Epithelial cell of esophagus (primary cell): ENCODE measurements at regions not wholly inside any gene's neighbourhood (a gene's known extent, or its start where the extent isn't known, plus 50 kb on each side); places are given as distances from the start of the nearest gene placed in this dataset.

Source experiments
- DNase-seq: peaks from one replicate; pipeline ENCODE4 v3.0.0; 2010; ENCODE audit warnings: low read depth
- H3K4me3 ChIP-seq: 2 replicates; pipeline ENCODE4 v1.5.1; 2011; ENCODE audit warnings: mild to moderate bottlenecking, low read length, control low read depth
- TF ChIP-seq, protein P1 (sequence below): IDR thresholded peaks from 2 replicates; pipeline ENCODE4 v1.5.1; 2011; ENCODE audit warnings: low read depth, mild to moderate bottlenecking, low read length, control low read depth, inconsistent platforms; ENCODE audit not compliant: insufficient read depth; ENCODE audit errors: missing control alignments

DNA sequence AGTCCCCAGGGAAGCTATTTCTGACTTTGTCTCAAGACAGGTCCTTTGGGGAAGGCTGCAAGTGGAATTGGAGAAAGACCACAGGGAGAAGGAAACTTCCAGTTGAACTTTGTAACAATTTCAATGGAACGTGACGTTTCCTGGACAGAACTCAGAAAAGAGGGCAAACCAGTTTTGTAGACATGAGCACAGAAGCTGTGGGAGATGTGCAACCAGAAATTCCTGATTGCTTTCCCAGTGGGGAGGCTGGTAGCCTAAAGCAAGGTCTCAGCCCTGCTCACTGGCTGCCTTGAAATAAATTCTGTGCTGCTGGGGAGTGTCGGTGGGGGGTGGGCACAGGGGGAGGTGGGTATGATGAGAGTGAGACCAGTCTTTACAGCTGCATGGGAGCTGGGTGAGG lies 1206.7 kb upstream of the ADGRL2 start:
- DNase-seq = peak; percentile 89
- TF ChIP-seq, protein P1, sequence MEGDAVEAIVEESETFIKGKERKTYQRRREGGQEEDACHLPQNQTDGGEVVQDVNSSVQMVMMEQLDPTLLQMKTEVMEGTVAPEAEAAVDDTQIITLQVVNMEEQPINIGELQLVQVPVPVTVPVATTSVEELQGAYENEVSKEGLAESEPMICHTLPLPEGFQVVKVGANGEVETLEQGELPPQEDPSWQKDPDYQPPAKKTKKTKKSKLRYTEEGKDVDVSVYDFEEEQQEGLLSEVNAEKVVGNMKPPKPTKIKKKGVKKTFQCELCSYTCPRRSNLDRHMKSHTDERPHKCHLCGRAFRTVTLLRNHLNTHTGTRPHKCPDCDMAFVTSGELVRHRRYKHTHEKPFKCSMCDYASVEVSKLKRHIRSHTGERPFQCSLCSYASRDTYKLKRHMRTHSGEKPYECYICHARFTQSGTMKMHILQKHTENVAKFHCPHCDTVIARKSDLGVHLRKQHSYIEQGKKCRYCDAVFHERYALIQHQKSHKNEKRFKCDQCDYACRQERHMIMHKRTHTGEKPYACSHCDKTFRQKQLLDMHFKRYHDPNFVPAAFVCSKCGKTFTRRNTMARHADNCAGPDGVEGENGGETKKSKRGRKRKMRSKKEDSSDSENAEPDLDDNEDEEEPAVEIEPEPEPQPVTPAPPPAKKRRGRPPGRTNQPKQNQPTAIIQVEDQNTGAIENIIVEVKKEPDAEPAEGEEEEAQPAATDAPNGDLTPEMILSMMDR = no peak
- no peak overlapping the region for H3K4me3 ChIP-seq

DNA sequence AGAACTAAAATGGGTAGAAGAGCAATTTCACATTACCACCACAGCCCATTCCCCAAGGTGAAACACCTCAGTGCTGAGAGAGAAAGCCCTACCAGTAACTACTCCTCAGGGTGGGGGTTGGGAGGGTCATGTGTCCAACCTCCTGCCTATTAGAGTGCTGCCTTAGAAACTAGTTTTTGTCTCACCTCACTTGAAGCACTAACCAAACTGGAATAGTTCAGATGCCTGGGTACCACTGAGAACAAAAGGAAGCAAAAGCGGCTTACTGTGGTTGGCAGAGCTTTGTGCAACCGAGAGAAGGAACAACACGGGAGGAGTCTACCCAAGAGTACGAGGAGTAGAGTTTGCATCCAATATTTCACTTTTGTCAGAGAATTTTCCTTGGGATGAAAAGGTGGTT lies 1207.5 kb upstream of the ADGRL2 start:
- no peak for DNase-seq
- TF ChIP-seq, protein P1 = no peak
- H3K4me3 ChIP-seq = no peak overlapping the region

DNA sequence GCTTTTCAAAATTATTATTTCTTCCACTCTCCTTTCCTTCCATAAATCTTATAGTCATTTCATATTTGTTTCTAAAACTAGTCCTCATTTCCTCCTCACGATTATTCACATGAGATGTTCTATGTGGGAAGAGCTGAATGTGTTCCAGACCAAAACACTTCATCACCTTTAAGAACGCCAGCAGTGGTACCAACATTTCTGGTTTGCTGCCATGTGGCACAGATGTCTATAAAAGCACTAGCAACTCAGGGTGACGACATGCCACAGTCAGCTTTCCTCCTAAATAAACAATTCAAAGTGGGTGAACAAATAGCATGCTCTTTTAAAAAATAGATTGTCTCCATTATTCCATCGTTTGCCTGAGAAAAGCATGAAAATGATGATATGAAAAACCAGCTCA lies 1217.8 kb upstream of the ADGRL2 start:
- no peak for DNase-seq

DNA sequence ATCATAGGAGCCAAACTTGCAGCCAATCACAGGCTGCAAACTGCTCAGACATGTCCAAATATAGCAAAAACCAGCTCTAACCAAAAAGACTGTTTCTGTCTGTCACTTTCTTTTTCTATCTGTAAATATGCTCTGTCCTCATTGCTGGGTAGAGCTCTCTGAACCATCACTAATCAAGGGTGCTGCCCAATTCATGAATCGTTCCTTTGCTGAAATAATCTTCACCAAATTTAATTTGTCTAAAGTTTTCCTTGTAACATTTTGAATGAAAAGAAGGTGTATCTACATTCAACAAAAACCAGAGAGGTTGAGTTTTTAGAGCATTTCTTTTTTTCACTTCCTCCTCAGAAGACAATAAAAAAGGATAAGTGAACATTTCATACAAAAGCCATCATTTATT lies 1221.7 kb upstream of the ADGRL2 start:
- TF ChIP-seq, protein P1 = no peak
- no peak for DNase-seq
- no peak overlapping the region for H3K4me3 ChIP-seq

More for the DNA sequence above, 1217.8 kb upstream of the ADGRL2 start:
- TF ChIP-seq, protein P1 = no peak
- no peak overlapping the region for H3K4me3 ChIP-seq

DNA sequence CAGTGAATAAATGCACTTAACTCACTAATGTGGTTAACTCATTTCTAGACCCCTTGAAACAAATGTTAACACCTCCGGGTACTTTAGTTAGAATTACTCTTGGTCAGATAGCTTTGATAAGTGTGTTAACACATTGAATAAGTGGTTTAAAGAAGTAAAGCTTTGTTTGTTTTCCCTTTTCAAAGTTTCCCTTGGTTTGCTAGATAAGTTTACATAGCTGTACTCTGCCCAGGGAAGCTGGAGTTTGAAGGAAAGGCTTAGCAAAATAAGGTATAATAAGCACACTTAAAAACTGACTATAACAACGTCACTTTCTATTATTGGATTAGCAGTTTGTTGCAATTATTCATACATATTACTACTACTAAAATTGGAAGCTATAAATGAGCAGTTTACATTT lies 1233.9 kb upstream of the ADGRL2 start:
- no peak for DNase-seq
- TF ChIP-seq, protein P1 = no peak
- no peak overlapping the region for H3K4me3 ChIP-seq

DNA sequence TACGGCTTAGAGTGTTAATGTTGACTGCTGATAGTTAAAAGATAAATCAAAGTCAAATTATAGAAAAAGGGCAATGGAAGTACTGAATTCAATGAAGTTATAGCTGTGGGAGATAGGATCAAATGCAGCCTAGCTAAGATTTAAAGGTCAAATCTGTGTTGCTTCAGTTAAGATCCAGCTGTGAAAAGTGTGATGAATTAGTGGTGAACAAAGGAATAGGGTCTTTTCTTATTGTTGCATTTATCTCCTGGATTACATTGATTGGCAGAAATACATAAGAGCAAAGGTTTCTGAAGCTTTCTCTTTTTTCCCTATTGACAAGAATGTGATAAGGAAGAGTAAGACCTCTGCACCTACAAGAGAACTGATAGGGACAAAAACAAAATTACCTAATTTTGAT lies 1234.6 kb upstream of the ADGRL2 start:
- TF ChIP-seq, protein P1 = no peak
- DNase-seq = no peak
- H3K4me3 ChIP-seq = no peak overlapping the region

DNA sequence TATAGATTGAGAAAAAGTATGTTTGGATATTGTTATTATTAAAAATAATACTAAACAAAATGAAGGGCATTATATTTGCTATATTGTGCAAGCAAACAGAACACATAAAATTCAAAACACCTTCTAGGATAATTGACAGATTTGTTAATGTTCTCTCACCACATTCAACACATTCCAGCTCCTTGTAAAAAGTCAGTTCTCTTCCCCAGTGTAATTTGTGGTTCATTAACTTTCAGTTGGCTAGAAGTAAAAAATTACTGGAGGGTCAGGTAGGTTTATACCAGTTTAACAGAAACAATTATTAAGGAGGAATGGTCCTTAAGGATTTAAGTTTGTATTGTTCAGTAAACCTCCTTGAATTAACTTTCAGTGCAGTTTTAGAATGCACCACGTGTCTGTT lies 1235.3 kb upstream of the ADGRL2 start:
- H3K4me3 ChIP-seq = no peak overlapping the region
- DNase-seq = no peak
- TF ChIP-seq, protein P1 = no peak
